IMR-90 (cell line): ENCODE measurements at regions not wholly inside any gene's neighbourhood (a gene's known extent, or its start where the extent isn't known, plus 50 kb on each side); places are given as distances from the start of the nearest gene placed in this dataset.

Experiments
- ATAC-seq: fragments of 200-7000 bp; cut with Tn5 transposase; 2 replicates; pipeline ENCODE4 v1.9.1; 2020; ENCODE audit warnings: low read depth, mild to moderate bottlenecking, moderate library complexity
- BruUV-seq: library from RNA; stranded (reverse); fragments of 400-500 nt; replicated peaks from 2 replicates; lab custom pipeline; 2021; lab: Mats Ljungman, UMichigan
- CTCF ChIA-PET: fragments of 300-600 bp; formaldehyde crosslinking; extraction: SDS; loops from one replicate; lab custom pipeline; 2021; ENCODE audit warnings: antibody characterized with exemption; lab: Yijun Ruan, JAX
- POLR2A ChIA-PET: fragments of 300-600 bp; sonication (Branson Sonifier 250); formaldehyde crosslinking; loops from one replicate; lab custom pipeline; 2022; ENCODE audit warnings: antibody characterized with exemption; ENCODE audit not compliant: unreplicated experiment; lab: Charles Lee
- DNase-seq: peaks from one replicate; pipeline ENCODE4 v3.0.0; 2013
- H2AFZ ChIP-seq: replicated peaks from 2 replicates; pipeline ENCODE3; 2013; ENCODE audit warnings: low read length, mild to moderate bottlenecking; ENCODE audit not compliant: poor library complexity
- H2AK5ac ChIP-seq: 2 replicates; pipeline ENCODE4 v1.6.1; 2013; ENCODE audit warnings: low read depth, low read length, inconsistent platforms
- H2AK9ac ChIP-seq: replicated peaks from 2 replicates; pipeline ENCODE3; 2013; ENCODE audit warnings: mild to moderate bottlenecking, low read depth, low read length, moderate library complexity; ENCODE audit not compliant: poor library complexity
- H2BK120ac ChIP-seq: 2 replicates; pipeline ENCODE4 v1.6.1; 2013; ENCODE audit warnings: low read depth, low read length, inconsistent platforms
- H2BK15ac ChIP-seq: 3 replicates; pipeline ENCODE4 v1.6.1; 2013; ENCODE audit warnings: low read depth, low read length, inconsistent platforms
- H2BK20ac ChIP-seq: 2 replicates; pipeline ENCODE4 v1.6.1; 2013; ENCODE audit warnings: low read depth, mild to moderate bottlenecking, inconsistent platforms, low read length, moderate library complexity
- H2BK5ac ChIP-seq: 2 replicates; pipeline ENCODE4 v1.6.1; 2013; ENCODE audit warnings: mild to moderate bottlenecking, low read depth, low read length, inconsistent platforms; ENCODE audit not compliant: poor library complexity, severe bottlenecking
- H3K14ac ChIP-seq: replicated peaks from 2 replicates; pipeline ENCODE4 v1.6.1; 2013; ENCODE audit warnings: low read depth, low read length, inconsistent platforms
- H3K18ac ChIP-seq: 2 replicates; pipeline ENCODE4 v1.6.1; 2013; ENCODE audit warnings: low read depth, low read length, control low read depth
- H3K23ac ChIP-seq: 2 replicates; pipeline ENCODE4 v1.6.1; 2013; ENCODE audit warnings: low read depth, low read length, inconsistent platforms
- H3K27ac ChIP-seq: 2 replicates; pipeline ENCODE4 v1.5.1; 2013; ENCODE audit warnings: mild to moderate bottlenecking, control low read depth, low read length; ENCODE audit not compliant: insufficient read depth
- H3K27me3 ChIP-seq: 2 replicates; pipeline ENCODE4 v1.6.1; 2013; ENCODE audit warnings: low read length; ENCODE audit not compliant: control insufficient read depth, insufficient read depth
- H3K36me3 ChIP-seq: 2 replicates; pipeline ENCODE4 v1.6.1; 2013; ENCODE audit warnings: low read length, mixed read lengths; ENCODE audit not compliant: control insufficient read depth, insufficient read depth
- H3K4ac ChIP-seq: 2 replicates; pipeline ENCODE4 v1.6.1; 2013; ENCODE audit warnings: low read depth, low read length, inconsistent platforms
- H3K4me1 ChIP-seq: 2 replicates; pipeline ENCODE4 v1.6.1; 2013; ENCODE audit warnings: low read length, mixed read lengths; ENCODE audit not compliant: control insufficient read depth, insufficient read depth
- H3K4me2 ChIP-seq: 2 replicates; pipeline ENCODE4 v1.6.1; 2013; ENCODE audit warnings: low read depth, mild to moderate bottlenecking, control low read depth, low read length, moderate library complexity
- H3K4me3 ChIP-seq: 2 replicates; pipeline ENCODE4 v1.5.1; 2013; ENCODE audit warnings: low read depth, mild to moderate bottlenecking, control low read depth, low read length, moderate library complexity; ENCODE audit not compliant: insufficient read depth
- H3K56ac ChIP-seq: 2 replicates; pipeline ENCODE4 v1.6.1; 2013; ENCODE audit warnings: low read length, inconsistent platforms; ENCODE audit not compliant: insufficient read depth; ENCODE audit errors: extremely low read depth
- H3K79me1 ChIP-seq, 2 experiments: 2 replicates each; pipeline ENCODE4 v1.6.1; 2013; ENCODE audit warnings: low read length in 2 of 2, inconsistent platforms in 1 of 2, low read depth in 1 of 2
- H3K9ac ChIP-seq: 2 replicates; pipeline ENCODE4 v1.6.1; 2013; ENCODE audit warnings: low read depth, low read length, control low read depth
- H3K9me1 ChIP-seq: 2 replicates; pipeline ENCODE4 v1.6.1; 2013; ENCODE audit warnings: low read length, inconsistent platforms; ENCODE audit not compliant: insufficient read depth
- H3K9me3 ChIP-seq: 2 replicates; pipeline ENCODE4 v1.6.1; 2013; ENCODE audit warnings: low read length; ENCODE audit not compliant: control insufficient read depth, insufficient read depth
- H4K20me1 ChIP-seq: 2 replicates; pipeline ENCODE4 v1.6.1; 2013; ENCODE audit warnings: low read length, inconsistent platforms; ENCODE audit not compliant: insufficient read depth
- H4K5ac ChIP-seq: 2 replicates; pipeline ENCODE4 v1.6.1; 2013; ENCODE audit warnings: mild to moderate bottlenecking, low read depth, low read length, control low read depth
- H4K8ac ChIP-seq, 2 experiments: 2 replicates each; pipeline ENCODE4 v1.6.1; 2013; ENCODE audit warnings: low read depth in 2 of 2, low read length in 2 of 2, control low read depth in 1 of 2, inconsistent platforms in 1 of 2
- H4K91ac ChIP-seq: 2 replicates; pipeline ENCODE4 v1.6.1; 2013; ENCODE audit warnings: low read depth, low read length, inconsistent platforms; ENCODE audit not compliant: insufficient read depth
- RCOR1 ChIP-seq: IDR thresholded peaks from 2 replicates; pipeline ENCODE4 v1.6.1; 2012; ENCODE audit warnings: mild to moderate bottlenecking, low read length, improper control_type of control experiment; ENCODE audit not compliant: insufficient replicate concordance
- WGBS, 2 experiments: methylation state at CpG; one replicate each; pipeline versions ENCODE4 v1.1.5 to v1.1.7; 2013; ENCODE audit warnings: missing lambda C conversion rate in 2 of 2; ENCODE audit not compliant: insufficient read length in 1 of 2; ENCODE audit errors: extremely low coverage in 2 of 2; 5-methylcytosine and 5-hydroxymethylcytosine counted together
- dilution Hi-C: fragments of 300-500 bp; cut with HindIII; formaldehyde crosslinking; loops from one replicate; pipeline ENCODE4 v1.14.3; 2018; ENCODE audit warnings: low sequenced_read_pairs; ENCODE audit not compliant: unreplicated experiment
- in situ Hi-C: fragments of 300-500 bp; cut with MboI; formaldehyde crosslinking; loops from 3 replicates; pipeline ENCODE4 v1.14.3; 2019; ENCODE audit warnings: low sequenced_read_pairs, inconsistent platforms, mixed read lengths
- intact Hi-C: fragments of 100-400 bp; cut with micrococcal nuclease; formaldehyde crosslinking; loops from 2 replicates; pipeline ENCODE4 v1.10.0; 2022

DNA sequence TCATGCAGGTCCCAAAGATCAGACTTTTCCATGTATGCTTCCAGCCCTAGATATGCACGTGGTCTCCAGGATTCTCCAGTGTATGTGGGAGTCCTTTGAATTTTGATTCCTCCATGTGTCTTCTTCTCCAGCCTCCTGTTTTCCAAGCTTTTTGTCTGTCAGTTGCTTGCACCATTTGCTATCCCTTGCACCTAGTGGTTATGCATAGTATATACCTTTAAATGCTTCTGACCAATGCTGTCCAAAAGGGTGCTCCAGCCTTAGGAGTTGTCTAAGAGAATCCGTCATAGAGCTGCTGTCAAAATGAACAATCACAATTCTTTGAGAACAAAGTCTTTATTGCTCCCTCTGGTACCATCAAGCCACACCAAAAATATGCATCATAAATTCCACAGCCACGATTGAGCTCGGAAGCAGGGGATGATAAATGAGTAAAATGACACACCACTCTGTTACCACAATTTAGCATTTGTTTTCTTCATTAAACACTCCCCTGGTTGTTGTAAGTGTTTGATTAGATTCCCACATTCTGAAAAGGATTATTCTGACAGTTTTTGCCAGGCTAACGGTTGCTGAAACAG is 706.2 kb upstream of the GJE1 start:
- no peak overlapping the region for H2AK5ac ChIP-seq
- H3K14ac ChIP-seq, result 0 out of 2 replicates have a peak overlapping the region, but pooled peaks have one; percentile 42
- no peaks in the 10 kb centered on the region for H3K36me3 ChIP-seq
- H2BK5ac ChIP-seq, result no peak overlapping the region
- no peak overlapping the region for H3K4me3 ChIP-seq
- H3K27me3 ChIP-seq, result no peaks in the 10 kb centered on the region
- DNase-seq, result no peak
- ChIA-PET POLR2A (no interaction called here), CTCF (interaction anchor here (0.6 kb wide), 1 partner anchor 136 kb away, joined by 3 read pairs; no protein-coding TSS in a partner anchor)
- H3K9me1 ChIP-seq, result no peaks in the 10 kb centered on the region
- H3K79me1 ChIP-seq, result no peaks in the 10 kb centered on the region
- H3K56ac ChIP-seq, result no peak overlapping the region
- H3K4me1 ChIP-seq, result no peaks in the 10 kb centered on the region
- H3K9ac ChIP-seq, result no peak overlapping the region
- H4K5ac ChIP-seq, result no peak overlapping the region
- no CpG with 5 or more reads among the region's 5 CpGs for WGBS, 2 experiments
- no peak overlapping the region for H3K4ac ChIP-seq
- no peak overlapping the region for H4K8ac ChIP-seq
- H2AK9ac ChIP-seq, result no peak overlapping the region
- no peak overlapping the region for H2BK120ac ChIP-seq
- ATAC-seq, result no peak
- H4K20me1 ChIP-seq, result no peaks in the 10 kb centered on the region
- H4K91ac ChIP-seq, result no peak overlapping the region
- no peak overlapping the region for H2BK20ac ChIP-seq
- no peak overlapping the region for H3K27ac ChIP-seq
- H2AFZ ChIP-seq, result no peak overlapping the region
- TF ChIP-seq RCOR1, result no peak
- dilution Hi-C loops, result no loop called here
- in situ Hi-C loops, result no loop called here
- no peak overlapping the region for H3K18ac ChIP-seq
- H3K4me2 ChIP-seq, result no peak overlapping the region
- H3K23ac ChIP-seq, result no peak overlapping the region
- no peaks in the 10 kb centered on the region for H3K9me3 ChIP-seq
- no TSS peak for BruUV-seq
- H2BK15ac ChIP-seq, result no peak overlapping the region
- intact Hi-C loops, result no loop called here
